ENCODE measurements at regions not wholly inside any gene's neighbourhood (a gene's known extent, or its start where the extent isn't known, plus 50 kb on each side); places are given as distances from the start of the nearest gene placed in this dataset.

- ATAC-seq = no peak
- intact Hi-C loops (cut with DNase I) = no loop called here
- no peak for DNase-seq
Measured at GRCh38 chr16:73288520-73288919, 240.6 kb upstream of the ZFHX3 start.

- no peak for ATAC-seq
- intact Hi-C loops (cut with DNase I) = no loop called here
- no peak for DNase-seq
Measured at GRCh38 chr16:73287859-73288405, 240.0 kb upstream of the ZFHX3 start.

GRCh38 chr16:73286346-73287267 is 238.7 kb upstream of the ZFHX3 start:
- intact Hi-C loops (cut with DNase I) = no loop called here
- ATAC-seq (no peak), DNase-seq (no peak)

- DNase-seq (no peak), ATAC-seq (no peak)
- intact Hi-C loops (cut with DNase I) = no loop called here
Measured at GRCh38 chr16:73285436-73286201, 237.7 kb upstream of the ZFHX3 start.

- ATAC-seq (no peak), DNase-seq (no peak)
- intact Hi-C loops (cut with DNase I) = no loop called here
Measured at GRCh38 chr16:73280388-73280787, 232.5 kb upstream of the ZFHX3 start.

- intact Hi-C loops (cut with DNase I) = no loop called here
- ATAC-seq = no peak
- DNase-seq = no peak
Measured at GRCh38 chr16:73279451-73279850, 231.5 kb upstream of the ZFHX3 start.

GRCh38 chr16:73277071-73277470 is 229.1 kb upstream of the ZFHX3 start:
- intact Hi-C loops (cut with DNase I) = no loop called here
- no peak for DNase-seq
- ATAC-seq = no peak

- DNase-seq (no peak), ATAC-seq (no peak)
- intact Hi-C loops (cut with DNase I) = no loop called here
Measured at GRCh38 chr16:73275448-73275847, 227.5 kb upstream of the ZFHX3 start.

- intact Hi-C loops (cut with DNase I) = no loop called here
Measured at GRCh38 chr16:73275024-73275423, 227.1 kb upstream of the ZFHX3 start.

GRCh38 chr16:73274140-73274539 is 226.2 kb upstream of the ZFHX3 start:
- intact Hi-C loops (cut with DNase I) = no loop called here
- no peak for DNase-seq
- ATAC-seq = no peak

More at GRCh38 chr16:73275024-73275423, 227.1 kb upstream of the ZFHX3 start:
- no peak for DNase-seq
- ATAC-seq = no peak

- DNase-seq = no peak
- intact Hi-C loops (cut with DNase I) = no loop called here
- ATAC-seq = no peak
Measured at GRCh38 chr16:73268366-73268993, 220.6 kb upstream of the ZFHX3 start.

GRCh38 chr16:73265935-73266334 is 218.0 kb upstream of the ZFHX3 start:
- intact Hi-C loops (cut with DNase I) = no loop called here
- DNase-seq (no peak), ATAC-seq (no peak)

- ATAC-seq (no peak), DNase-seq (no peak)
- intact Hi-C loops (cut with DNase I) = no loop called here
Measured at GRCh38 chr16:73265124-73265837, 217.4 kb upstream of the ZFHX3 start.

GRCh38 chr16:73262931-73263330 is 215.0 kb upstream of the ZFHX3 start:
- ATAC-seq = no peak
- DNase-seq = no peak
- intact Hi-C loops (cut with DNase I) = no loop called here

- intact Hi-C loops (cut with DNase I) = no loop called here
- no peak for DNase-seq
- no peak for ATAC-seq
Measured at GRCh38 chr16:73255031-73255430, 207.1 kb upstream of the ZFHX3 start.

GRCh38 chr16:73253922-73254480 is 206.1 kb upstream of the ZFHX3 start:
- intact Hi-C loops (cut with DNase I) = no loop called here
- no peak for DNase-seq
- ATAC-seq = no peak

- intact Hi-C loops (cut with DNase I) = no loop called here
- ATAC-seq (no peak), DNase-seq (no peak)
Measured at GRCh38 chr16:73252446-73252845, 204.5 kb upstream of the ZFHX3 start.

GRCh38 chr16:73251608-73252007 is 203.7 kb upstream of the ZFHX3 start:
- no peak for ATAC-seq
- no peak for DNase-seq
- intact Hi-C loops (cut with DNase I) = no loop called here

GRCh38 chr16:73248316-73248715 is 200.4 kb upstream of the ZFHX3 start:
- intact Hi-C loops (cut with DNase I) = no loop called here
- ATAC-seq (no peak), DNase-seq (no peak)
